OCI-LY7 (cell line): ENCODE measurements at regions not wholly inside any gene's neighbourhood (a gene's known extent, or its start where the extent isn't known, plus 50 kb on each side); places are given as distances from the start of the nearest gene placed in this dataset.

Experiments
- EZH2phosphoT487 ChIP-seq: fragments of 200-600 bp; sonication (generic); IDR thresholded peaks from 2 replicates; pipeline ENCODE4 v1.6.1; 2018; ENCODE audit warnings: low read depth, borderline replicate concordance, mild to moderate bottlenecking, mixed run types, antibody characterized with exemption, low read length, moderate library complexity, mixed read lengths
- TF ChIP-seq, protein P1 (sequence below): fragments of 200-600 bp; sonication (generic); conservative IDR thresholded peaks from 2 replicates; pipeline ENCODE4 v1.5.1; 2014; ENCODE audit warnings: mild to moderate bottlenecking, antibody characterized with exemption, low read length, moderate library complexity, mixed read lengths

DNA sequence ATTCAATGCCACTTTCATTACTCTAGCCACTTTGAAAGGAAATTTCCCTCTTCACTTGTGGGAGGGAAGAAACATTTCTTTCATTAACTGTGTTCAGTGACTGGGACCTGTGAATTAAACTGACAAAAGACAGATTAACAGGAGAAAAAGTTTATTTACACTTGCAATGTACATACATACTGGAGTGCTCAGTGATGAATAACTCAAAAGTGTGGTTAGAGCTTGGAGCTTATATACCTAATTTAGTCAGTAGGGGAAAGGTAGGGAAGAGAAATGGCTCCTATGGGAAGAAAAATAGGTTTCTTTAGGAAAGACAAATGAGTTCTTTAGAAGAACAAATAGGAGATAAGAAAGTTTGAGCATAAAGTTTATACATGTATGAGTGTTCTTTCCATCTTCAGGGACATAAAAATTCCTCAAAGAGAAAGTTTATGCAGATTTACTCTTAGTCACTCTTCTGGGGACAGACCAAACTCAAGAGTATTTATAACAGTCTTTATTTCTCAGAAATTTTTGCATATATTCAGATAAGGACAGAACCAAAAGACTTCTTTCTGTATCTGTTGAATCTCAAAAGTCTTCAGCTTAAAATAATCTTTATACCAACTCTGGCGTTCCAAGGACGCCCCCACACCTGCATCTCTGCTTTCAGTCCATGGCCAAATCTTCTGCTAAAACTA is 120.0 kb upstream of the RAI14 start:
- TF ChIP-seq, protein P1, sequence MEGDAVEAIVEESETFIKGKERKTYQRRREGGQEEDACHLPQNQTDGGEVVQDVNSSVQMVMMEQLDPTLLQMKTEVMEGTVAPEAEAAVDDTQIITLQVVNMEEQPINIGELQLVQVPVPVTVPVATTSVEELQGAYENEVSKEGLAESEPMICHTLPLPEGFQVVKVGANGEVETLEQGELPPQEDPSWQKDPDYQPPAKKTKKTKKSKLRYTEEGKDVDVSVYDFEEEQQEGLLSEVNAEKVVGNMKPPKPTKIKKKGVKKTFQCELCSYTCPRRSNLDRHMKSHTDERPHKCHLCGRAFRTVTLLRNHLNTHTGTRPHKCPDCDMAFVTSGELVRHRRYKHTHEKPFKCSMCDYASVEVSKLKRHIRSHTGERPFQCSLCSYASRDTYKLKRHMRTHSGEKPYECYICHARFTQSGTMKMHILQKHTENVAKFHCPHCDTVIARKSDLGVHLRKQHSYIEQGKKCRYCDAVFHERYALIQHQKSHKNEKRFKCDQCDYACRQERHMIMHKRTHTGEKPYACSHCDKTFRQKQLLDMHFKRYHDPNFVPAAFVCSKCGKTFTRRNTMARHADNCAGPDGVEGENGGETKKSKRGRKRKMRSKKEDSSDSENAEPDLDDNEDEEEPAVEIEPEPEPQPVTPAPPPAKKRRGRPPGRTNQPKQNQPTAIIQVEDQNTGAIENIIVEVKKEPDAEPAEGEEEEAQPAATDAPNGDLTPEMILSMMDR, result no peak
- no peak for TF ChIP-seq EZH2phosphoT487
